ENCODE measurements at regions not wholly inside any gene's neighbourhood (a gene's known extent, or its start where the extent isn't known, plus 50 kb on each side); places are given as distances from the start of the nearest gene placed in this dataset.

GRCh38 chr13:59601993-59602392, 561.7 kb downstream of the DIAPH3 start:
- no peak for TF ChIP-seq CTCF (IDR thresholded peaks at IDR 0.05)
- Histone ChIP-seq H3K4me1 (no peaks in the 10 kb centered on the region), H2AFZ (no peak overlapping the region), H3K27ac (no peak overlapping the region), H3K9me3 (ENCODE audit: control insufficient read depth, low read length) (no peaks in the 10 kb centered on the region), H3K4me2 (ENCODE audit: low read length) (no peak overlapping the region), H3K27me3 (ENCODE audit: control insufficient read depth, insufficient read depth, low read length) (no peaks in the 10 kb centered on the region), H3K4me3 (ENCODE audit: low read depth, low read length) (no peak overlapping the region), H3K79me2 (no peaks in the 10 kb centered on the region), H3K36me3 (ENCODE audit: control insufficient read depth, insufficient read depth, low read length) (no peaks in the 10 kb centered on the region), H3K9ac (no peak overlapping the region)

DNA sequence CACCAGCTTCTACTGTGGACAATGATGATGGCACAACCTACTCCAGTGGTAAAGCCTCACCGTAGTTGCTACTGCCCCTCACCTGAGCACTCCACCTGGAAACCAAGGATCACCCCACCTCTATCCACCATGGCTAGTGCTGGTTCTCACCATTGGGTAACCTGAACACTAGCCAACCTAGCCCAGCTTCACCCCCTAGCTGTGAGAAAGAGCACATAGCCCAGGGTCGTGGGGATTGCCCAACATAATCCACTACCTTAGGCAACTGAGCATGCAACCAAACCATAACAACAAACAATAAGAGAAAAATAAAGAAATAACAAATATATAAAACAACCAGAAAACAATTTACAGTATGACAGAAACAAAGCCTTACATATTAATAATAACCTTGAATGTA, 560.1 kb downstream of the DIAPH3 start:
- Histone ChIP-seq H3K4me1 (no peaks in the 10 kb centered on the region), H2AFZ (no peak overlapping the region), H3K4me3 (ENCODE audit: low read depth, low read length) (no peak overlapping the region), H3K27me3 (ENCODE audit: control insufficient read depth, insufficient read depth, low read length) (no peaks in the 10 kb centered on the region), H3K79me2 (no peaks in the 10 kb centered on the region), H3K9me3 (ENCODE audit: control insufficient read depth, low read length) (no peaks in the 10 kb centered on the region), H3K9ac (no peak overlapping the region), H3K36me3 (ENCODE audit: control insufficient read depth, insufficient read depth, low read length) (no peaks in the 10 kb centered on the region), H3K4me2 (ENCODE audit: low read length) (no peak overlapping the region), H3K27ac (no peak overlapping the region)
- no peak for TF ChIP-seq CTCF (IDR thresholded peaks at IDR 0.05)

- no peak overlapping the region for H3K27ac ChIP-seq
Measured at GRCh38 chr13:59607172-59607571, 556.6 kb downstream of the DIAPH3 start.

DNA sequence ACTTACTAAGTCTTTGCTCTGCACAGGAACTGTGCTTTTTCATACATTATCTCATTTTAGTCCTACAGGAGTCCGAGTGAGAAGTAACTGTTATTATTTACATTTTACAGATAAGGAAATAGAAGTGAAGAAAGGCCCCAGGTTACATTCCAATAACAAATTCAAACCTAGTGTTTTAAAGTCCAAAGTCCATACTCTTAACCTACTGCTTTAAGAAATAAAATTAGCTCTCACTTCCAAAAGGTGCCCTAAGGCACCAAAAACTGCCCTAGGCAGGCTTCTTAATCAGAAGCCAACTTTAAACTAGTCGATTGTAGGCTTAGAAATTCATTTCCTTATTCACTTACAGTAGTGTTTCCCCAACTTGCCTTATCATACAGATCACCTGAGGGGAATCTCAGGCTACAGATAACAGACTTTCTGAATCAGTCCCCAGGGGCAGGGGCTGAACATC, 555.9 kb downstream of the DIAPH3 start:
- H3K27ac ChIP-seq: no peak overlapping the region
- no peak for TF ChIP-seq CTCF (IDR thresholded peaks at IDR 0.05)
- no peaks in the 10 kb centered on the region for H3K79me2 ChIP-seq
- H3K36me3 ChIP-seq (ENCODE audit: control insufficient read depth, insufficient read depth, low read length): no peaks in the 10 kb centered on the region
- H3K4me2 ChIP-seq (ENCODE audit: low read length): no peak overlapping the region
- H2AFZ ChIP-seq: no peak overlapping the region
- no peak overlapping the region for H3K9ac ChIP-seq
- no peaks in the 10 kb centered on the region for H3K9me3 ChIP-seq (ENCODE audit: control insufficient read depth, low read length)
- H3K27me3 ChIP-seq (ENCODE audit: control insufficient read depth, insufficient read depth, low read length): no peaks in the 10 kb centered on the region
- H3K4me3 ChIP-seq (ENCODE audit: low read depth, low read length): no peak overlapping the region
- H3K4me1 ChIP-seq: no peaks in the 10 kb centered on the region

More at GRCh38 chr13:59607172-59607571, 556.6 kb downstream of the DIAPH3 start:
- no peak for TF ChIP-seq CTCF (IDR thresholded peaks at IDR 0.05)
- no peak overlapping the region for H3K4me3 ChIP-seq (ENCODE audit: low read depth, low read length)
- H3K4me1 ChIP-seq: no peaks in the 10 kb centered on the region
- no peaks in the 10 kb centered on the region for H3K27me3 ChIP-seq (ENCODE audit: control insufficient read depth, insufficient read depth, low read length)
- H2AFZ ChIP-seq: no peak overlapping the region
- H3K4me2 ChIP-seq (ENCODE audit: low read length): no peak overlapping the region
- H3K9ac ChIP-seq: no peak overlapping the region
- no peaks in the 10 kb centered on the region for H3K36me3 ChIP-seq (ENCODE audit: control insufficient read depth, insufficient read depth, low read length)
- no peaks in the 10 kb centered on the region for H3K9me3 ChIP-seq (ENCODE audit: control insufficient read depth, low read length)
- no peaks in the 10 kb centered on the region for H3K79me2 ChIP-seq

GRCh38 chr13:59609421-59609820, 554.3 kb downstream of the DIAPH3 start:
- TF ChIP-seq CTCF (IDR thresholded peaks at IDR 0.05): no peak

More at GRCh38 chr13:59609421-59609820, 554.3 kb downstream of the DIAPH3 start:
- Histone ChIP-seq H3K27me3 (ENCODE audit: control insufficient read depth, insufficient read depth, low read length) (no peaks in the 10 kb centered on the region), H3K4me3 (ENCODE audit: low read depth, low read length) (no peak overlapping the region), H3K9ac (no peak overlapping the region), H3K79me2 (no peaks in the 10 kb centered on the region), H3K27ac (no peak overlapping the region), H2AFZ (no peak overlapping the region), H3K4me1 (no peaks in the 10 kb centered on the region), H3K4me2 (ENCODE audit: low read length) (no peak overlapping the region), H3K9me3 (ENCODE audit: control insufficient read depth, low read length) (no peaks in the 10 kb centered on the region), H3K36me3 (ENCODE audit: control insufficient read depth, insufficient read depth, low read length) (no peaks in the 10 kb centered on the region)
